Mammary epithelial cell (primary cell): ENCODE measurements at regions not wholly inside any gene's neighbourhood (a gene's known extent, or its start where the extent isn't known, plus 50 kb on each side); places are given as distances from the start of the nearest gene placed in this dataset.

ENCODE experiments used
- CTCF ChIP-seq, 2 donors: IDR thresholded peaks in 1 of 2; conservative IDR thresholded peaks in 1 of 2; 2 replicates each; pipeline ENCODE4 v1.5.1; 2011 to 2012; ENCODE audit warnings: inconsistent platforms in 2 of 2, low read length in 2 of 2, mild to moderate bottlenecking in 2 of 2, control low read depth in 1 of 2, low read depth in 1 of 2; ENCODE audit not compliant: insufficient read depth in 1 of 2; ENCODE audit errors: extremely low read depth in 1 of 2
- EZH2 ChIP-seq: IDR thresholded peaks from 2 replicates; pipeline ENCODE4 v1.6.1; 2012; ENCODE audit warnings: low read length, inconsistent platforms, borderline replicate concordance

DNA sequence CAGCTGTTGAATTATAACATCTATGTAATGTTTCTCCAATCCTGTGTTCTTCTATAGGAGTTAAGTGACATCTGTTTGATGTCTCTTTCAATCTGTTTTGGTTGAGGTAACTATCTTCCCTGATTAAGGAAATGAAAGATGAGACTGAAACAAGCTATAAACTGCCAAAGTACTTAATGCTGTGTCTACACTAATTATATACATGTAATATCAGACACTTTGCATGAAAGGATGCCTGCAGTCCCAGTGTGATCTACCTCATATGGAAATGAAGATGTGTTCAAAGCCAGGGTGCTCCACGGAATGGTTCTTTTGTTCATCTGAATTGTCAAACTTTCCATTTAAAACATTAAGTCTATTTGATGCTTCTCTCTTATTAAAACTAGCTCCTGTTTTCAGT is 958.3 kb downstream of the GALC start:
- TF ChIP-seq CTCF (conservative IDR thresholded peaks at IDR 0.05 in 1 of 2, IDR thresholded peaks at IDR 0.05 in 1 of 2; ENCODE audit: extremely low read depth in 1 of 2, insufficient read depth in 1 of 2, low read depth in 1 of 2, low read length in 2 of 2) (no peak), EZH2 (no peak)
